HK-2 (cell line): ENCODE measurements at regions not wholly inside any gene's neighbourhood (a gene's known extent, or its start where the extent isn't known, plus 50 kb on each side); places are given as distances from the start of the nearest gene placed in this dataset.
"Not testable (repeated sequence)": the region's sequence is repeated elsewhere in the genome, so short reads cannot be mapped to it uniquely, and the experiment has no call there.

Experiments
- DNase-seq: peaks from one replicate; pipeline ENCODE4 v3.0.0-alpha.2; 2018; ENCODE audit not compliant: unreplicated experiment

DNA sequence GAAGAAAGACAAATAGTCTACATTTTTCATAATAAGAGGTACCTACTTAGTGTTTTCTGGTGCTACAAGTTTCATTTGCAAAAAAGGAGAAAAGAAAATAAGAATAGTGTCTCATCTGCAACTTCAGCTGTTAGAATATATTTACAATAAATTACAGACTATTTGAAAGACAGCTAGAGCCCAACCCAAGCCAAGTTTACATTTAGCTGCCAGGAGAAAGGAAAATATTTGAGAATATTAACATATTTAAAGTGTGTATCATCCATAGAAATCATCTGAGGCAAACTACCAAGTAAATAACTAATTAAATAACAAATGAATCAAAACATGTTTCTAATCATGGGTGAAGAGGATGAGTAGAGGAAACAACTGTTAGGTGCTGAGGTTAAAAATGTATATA lies 209.2 kb upstream of the ZSWIM2 start:
- no peak for DNase-seq

DNA sequence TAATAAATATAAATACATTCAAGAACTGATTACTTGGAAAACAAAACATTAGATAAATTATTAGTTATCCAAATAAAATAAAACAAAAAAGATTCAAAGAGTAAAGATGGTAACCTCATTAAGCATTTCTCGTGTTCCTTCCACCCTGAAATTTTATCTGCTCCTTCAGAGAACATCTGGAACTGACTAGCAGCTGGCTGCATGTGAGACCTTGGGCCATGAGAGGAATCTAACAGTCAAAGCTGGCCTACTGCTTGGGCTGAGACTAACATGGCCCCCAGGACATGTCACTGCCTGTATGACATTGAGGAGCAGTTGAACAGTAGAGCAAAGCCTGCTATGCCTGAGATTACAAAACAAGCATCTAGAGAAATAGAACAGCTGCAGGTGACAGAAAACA lies 208.5 kb upstream of the ZSWIM2 start:
- DNase-seq = no peak

GRCh38 chr2:187056416-187057334 lies 207.7 kb upstream of the ZSWIM2 start:
- DNase-seq = no peak

GRCh38 chr2:187055463-187055862 lies 206.5 kb upstream of the ZSWIM2 start:
- no peak for DNase-seq

GRCh38 chr2:187054501-187055319 lies 205.7 kb upstream of the ZSWIM2 start:
- DNase-seq = no peak

GRCh38 chr2:187051350-187051749 lies 202.4 kb upstream of the ZSWIM2 start:
- DNase-seq = no peak

- DNase-seq = no peak
Measured at GRCh38 chr2:187050409-187050998, 201.5 kb upstream of the ZSWIM2 start.

DNA sequence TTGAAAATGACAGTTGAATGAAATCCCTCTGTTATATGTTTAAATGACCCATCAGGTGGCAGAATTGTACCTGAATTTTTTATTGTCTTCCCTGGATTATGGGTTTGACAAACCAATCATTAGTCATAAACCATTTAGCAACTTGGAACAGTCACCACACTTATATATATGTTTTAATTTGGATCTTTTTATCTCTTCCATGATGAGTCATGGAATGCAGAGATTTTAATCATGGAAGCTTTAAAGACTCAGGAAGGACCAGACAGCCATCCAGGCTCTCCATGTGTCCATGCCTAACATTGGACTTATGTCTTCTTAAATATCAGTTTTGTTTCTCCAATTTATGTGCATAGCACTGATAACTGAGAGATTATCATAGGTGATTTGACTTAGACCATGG lies 188.3 kb upstream of the ZSWIM2 start:
- DNase-seq = no peak

- DNase-seq = no peak
Measured at GRCh38 chr2:187034434-187034833, 185.5 kb upstream of the ZSWIM2 start.

GRCh38 chr2:187024739-187025138 lies 175.8 kb upstream of the ZSWIM2 start:
- no peak for DNase-seq

GRCh38 chr2:187023996-187024395 lies 175.0 kb upstream of the ZSWIM2 start:
- not testable (repeated sequence) for DNase-seq

DNA sequence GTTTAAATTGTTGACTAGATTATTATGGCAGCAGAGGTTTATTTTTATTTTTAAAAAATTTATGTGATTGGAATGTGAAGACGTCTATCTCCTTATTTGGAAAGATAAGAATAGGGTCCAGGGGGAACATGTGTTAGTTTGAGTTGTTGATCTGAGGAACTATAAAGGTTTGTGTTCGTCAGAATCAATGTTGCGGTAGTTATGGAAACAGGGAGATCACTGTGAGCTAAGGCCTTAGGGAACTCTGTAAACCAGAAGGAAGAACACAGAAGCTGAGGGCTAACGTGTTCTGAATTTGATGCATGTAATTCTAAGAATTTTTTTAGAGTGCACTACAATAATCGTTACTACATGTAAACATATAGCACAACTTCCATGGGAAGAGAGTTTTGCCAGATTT lies 168.5 kb upstream of the ZSWIM2 start:
- no peak for DNase-seq

- no peak for DNase-seq
Measured at GRCh38 chr2:187013058-187013457, 164.1 kb upstream of the ZSWIM2 start.

DNA sequence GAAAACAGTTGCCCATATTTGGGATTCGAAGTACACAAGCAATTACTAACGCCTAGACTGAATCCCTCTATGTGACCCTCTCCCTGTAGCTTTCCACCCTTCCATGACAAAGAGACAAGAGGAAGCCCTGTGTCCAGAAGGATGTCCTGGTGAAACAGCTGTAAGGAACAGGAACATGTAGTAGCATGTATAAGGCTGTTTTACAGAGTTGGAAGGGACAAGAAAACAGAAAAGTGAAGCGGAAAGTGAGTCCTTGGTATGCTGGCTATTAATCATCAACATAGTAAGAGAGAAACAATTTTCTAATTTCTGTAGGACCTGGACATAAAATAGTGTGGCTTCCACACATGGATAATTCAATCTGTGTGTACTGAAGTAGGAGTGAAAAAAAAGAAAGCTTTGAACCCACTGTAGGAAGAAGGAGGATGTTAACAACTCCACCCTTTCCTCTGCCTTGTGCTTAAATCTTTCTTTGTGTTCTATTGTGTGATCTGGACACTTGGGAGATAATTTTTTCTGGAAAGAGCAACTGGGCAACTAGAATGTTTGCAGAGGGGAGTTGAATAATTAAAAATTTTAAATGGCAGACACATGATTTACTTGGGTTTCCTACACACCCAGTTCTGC lies 162.3 kb upstream of the ZSWIM2 start:
- DNase-seq = no peak

DNA sequence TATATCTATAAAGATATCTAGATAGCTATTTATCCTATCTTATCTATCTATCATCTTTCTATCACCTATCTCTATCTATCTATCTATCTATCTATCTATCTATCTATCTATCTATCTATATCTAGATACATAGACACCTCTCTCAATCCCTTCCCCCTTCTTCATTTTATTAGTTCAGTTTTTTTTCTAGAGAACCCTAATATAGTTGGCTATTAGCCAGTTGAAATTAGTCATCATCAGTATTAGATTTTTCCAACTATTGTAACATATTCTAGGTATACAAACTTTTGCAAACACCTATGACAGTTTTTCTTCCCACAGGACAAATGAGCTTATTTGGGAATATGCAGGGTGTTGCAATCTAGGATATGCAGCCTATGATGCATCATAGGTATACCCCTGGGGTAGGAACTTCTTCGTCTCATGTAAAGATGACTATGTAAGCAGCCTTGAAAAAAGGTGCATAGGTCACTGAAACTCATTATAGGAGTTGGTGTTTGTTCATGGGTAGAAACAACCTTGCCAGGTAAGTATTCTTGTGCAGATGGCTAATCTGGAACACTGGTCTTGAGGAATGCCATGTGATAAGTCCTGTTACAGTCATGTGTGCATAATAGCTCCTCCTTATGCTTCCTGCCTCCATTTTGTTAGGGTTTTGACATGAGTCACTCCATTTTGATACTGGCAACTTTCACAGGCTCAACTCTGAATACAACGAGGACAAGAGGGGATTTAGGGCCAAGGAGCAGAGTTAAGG lies 160.7 kb upstream of the ZSWIM2 start:
- no peak for DNase-seq

DNA sequence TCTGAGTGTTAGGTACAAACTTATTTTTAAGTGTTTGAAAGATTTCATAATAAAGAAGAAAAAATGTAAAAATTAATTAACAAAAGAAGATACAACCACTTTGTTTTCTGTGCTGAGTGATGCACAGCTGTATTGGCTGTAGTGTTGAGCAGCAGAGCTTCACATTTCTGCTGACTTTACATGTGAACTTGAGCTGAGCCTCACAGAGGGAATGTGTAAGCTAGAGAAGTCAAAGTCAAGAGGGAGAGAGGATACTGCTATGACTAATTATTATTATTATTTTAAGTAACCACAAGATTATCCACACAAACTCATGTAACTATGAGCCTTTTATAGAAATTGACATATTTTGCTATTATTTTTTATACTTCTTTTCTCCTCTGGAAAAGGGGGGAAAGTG lies 159.1 kb upstream of the ZSWIM2 start:
- DNase-seq = no peak

DNA sequence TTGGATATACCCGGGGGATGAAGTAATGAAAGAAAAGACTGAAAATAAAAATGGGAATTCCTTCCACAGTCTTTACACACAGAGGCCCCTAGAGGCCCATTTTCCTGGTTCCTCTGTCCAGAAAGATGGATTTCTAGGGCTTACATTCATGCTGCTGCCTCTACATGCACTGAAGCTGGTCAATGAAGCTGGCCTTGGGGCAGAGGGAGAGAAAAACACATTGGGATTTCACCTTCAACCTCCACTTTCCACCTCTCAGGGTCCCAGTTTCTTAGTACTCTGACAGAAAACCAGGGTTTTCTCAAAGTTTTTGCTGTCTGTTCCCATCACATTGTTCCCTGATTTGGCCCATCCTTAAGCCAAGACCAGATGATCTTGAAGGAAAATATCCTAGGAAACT lies 154.6 kb upstream of the ZSWIM2 start:
- DNase-seq = no peak

DNA sequence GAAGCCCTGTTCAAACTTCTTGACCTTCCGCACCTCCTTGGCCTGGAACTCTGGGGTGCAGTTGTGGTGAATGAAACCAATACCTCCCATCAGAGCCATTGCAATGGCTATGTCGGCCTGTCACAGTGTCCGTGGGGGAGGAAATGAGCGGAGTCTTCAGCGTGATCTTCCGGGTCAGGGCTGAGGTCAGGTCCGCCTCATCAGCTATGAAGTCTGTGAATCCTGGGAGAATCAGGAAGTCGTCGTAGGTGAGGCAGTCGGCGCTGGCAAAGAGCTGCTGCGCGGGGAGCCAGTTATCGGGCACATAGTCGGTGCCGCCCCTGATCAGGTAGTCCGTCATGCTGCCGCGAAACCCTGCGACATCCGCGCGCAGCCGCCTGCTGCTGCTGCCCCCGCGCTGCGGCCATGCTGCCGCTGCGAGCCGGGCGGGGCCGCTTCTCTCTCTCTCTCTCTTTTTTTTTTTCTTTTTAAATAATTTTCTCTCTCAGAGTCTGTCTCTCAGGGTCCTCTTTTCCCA lies 154.1 kb upstream of the ZSWIM2 start:
- DNase-seq = no peak

GRCh38 chr2:187002242-187002641 lies 153.3 kb upstream of the ZSWIM2 start:
- no peak for DNase-seq

- no peak for DNase-seq
Measured at GRCh38 chr2:187001248-187001647, 152.3 kb upstream of the ZSWIM2 start.

DNA sequence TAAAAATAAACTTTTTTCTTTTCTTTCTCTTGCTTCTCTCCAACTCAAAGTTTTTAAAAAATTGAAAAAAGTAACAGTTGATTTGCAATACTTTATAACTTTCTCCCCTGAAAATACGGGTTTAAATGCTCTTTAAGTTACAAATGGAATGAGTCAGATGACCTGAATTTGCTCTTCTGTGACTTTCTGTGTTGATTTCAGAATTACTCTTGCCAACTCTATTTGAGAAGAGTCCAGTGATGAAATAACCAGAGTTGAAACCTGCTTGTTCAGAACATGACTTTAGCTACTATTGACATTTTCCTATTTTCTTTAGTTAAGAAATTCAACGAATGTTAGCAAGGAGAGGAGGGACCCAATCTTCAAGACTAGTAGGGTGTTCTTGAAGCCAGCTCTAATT lies 146.1 kb upstream of the ZSWIM2 start:
- DNase-seq = no peak
